Endothelial cell of umbilical vein (primary cell): ENCODE measurements at regions not wholly inside any gene's neighbourhood (a gene's known extent, or its start where the extent isn't known, plus 50 kb on each side); places are given as distances from the start of the nearest gene placed in this dataset.

Experiments
- BruUV-seq: library from RNA; stranded (reverse); fragments of 400-500 nt; replicated peaks from 2 replicates; lab custom pipeline; 2021; lab: Mats Ljungman, UMichigan
- CTCF ChIA-PET: fragments of 300-600, 350-600 bp; sonication (Branson Sonifier 250); formaldehyde crosslinking; loops from one replicate; lab custom pipeline; 2021; ENCODE audit warnings: antibody characterized with exemption, inconsistent platforms; lab: Charles Lee
- POLR2A ChIA-PET: fragments of 300-600, 350-600 bp; sonication (Branson Sonifier 250); formaldehyde crosslinking; loops from one replicate; lab custom pipeline; 2021; ENCODE audit warnings: antibody characterized with exemption, inconsistent platforms; lab: Charles Lee
- DNase-seq: peaks from one replicate; pipeline ENCODE4 v3.0.0-alpha.2; 2011; ENCODE audit warnings: low read depth, low spot score
- FAIRE-seq: peaks from 2 replicates; lab custom pipeline; 2011; peaks lifted over from hg19 to GRCh38; lab: Jason Lieb, UNC
- H2AFZ ChIP-seq: 2 replicates; pipeline ENCODE4 v1.6.0; 2012; ENCODE audit warnings: low read depth, low read length, control low read depth, inconsistent platforms
- H3K27ac ChIP-seq: 2 replicates; pipeline ENCODE4 v1.5.1; 2011; ENCODE audit warnings: low read depth, mild to moderate bottlenecking, control low read depth, low read length, moderate library complexity; ENCODE audit not compliant: insufficient read depth
- H3K27me3 ChIP-seq, 2 experiments: 2 replicates each; pipeline versions ENCODE4 v1.6.0 to v1.6.1; 2011; ENCODE audit warnings: low read length in 2 of 2, mixed read lengths in 1 of 2; ENCODE audit not compliant: control insufficient read depth in 2 of 2, insufficient read depth in 2 of 2
- H3K36me3 ChIP-seq, 2 experiments: 2 replicates in 1 of 2; 3 replicates in 1 of 2; pipeline ENCODE4 v1.5.1; 2011; ENCODE audit warnings: low read length in 2 of 2, mild to moderate bottlenecking in 1 of 2, moderate library complexity in 1 of 2; ENCODE audit not compliant: control insufficient read depth in 2 of 2, insufficient read depth in 2 of 2; ENCODE audit errors: extremely low read depth in 1 of 2
- H3K4me1 ChIP-seq: 3 replicates; pipeline ENCODE4 v1.5.1; 2011; ENCODE audit warnings: mild to moderate bottlenecking, low read length; ENCODE audit not compliant: control insufficient read depth, insufficient read depth; ENCODE audit errors: extremely low read depth
- H3K4me2 ChIP-seq: 2 replicates; pipeline ENCODE4 v1.6.1; 2011; ENCODE audit warnings: low read length, control low read depth, mixed read lengths; ENCODE audit not compliant: insufficient read depth
- H3K4me3 ChIP-seq, 3 experiments: fragments of 200-600 bp in 1 of 3; sonication (generic), shearing (Covaris generic) in 1 of 3; replicated peaks in 1 of 3; 2 replicates each; pipeline ENCODE4 v1.5.1; 2011 to 2016; ENCODE audit warnings: control low read depth in 3 of 3, low read length in 3 of 3, mild to moderate bottlenecking in 2 of 3, inconsistent platforms in 1 of 3, low read depth in 1 of 3, moderate library complexity in 1 of 3; ENCODE audit not compliant: insufficient read depth in 1 of 3
- H3K79me2 ChIP-seq: 2 replicates; pipeline ENCODE4 v1.6.0; 2012; ENCODE audit warnings: low read length, inconsistent platforms; ENCODE audit not compliant: control insufficient read depth, insufficient read depth
- H3K9ac ChIP-seq: replicated peaks from 2 replicates; pipeline ENCODE3; 2011; ENCODE audit warnings: low read length, control low read depth; ENCODE audit not compliant: insufficient read depth; ENCODE audit errors: extremely low read depth
- H3K9me1 ChIP-seq: replicated peaks from 3 replicates; pipeline ENCODE4 v1.6.0; 2011; ENCODE audit warnings: mild to moderate bottlenecking, low read length; ENCODE audit not compliant: control insufficient read depth, insufficient read depth; ENCODE audit errors: extremely low read depth
- H3K9me3 ChIP-seq: replicated peaks from 2 replicates; pipeline ENCODE4 v1.5.1; 2012; ENCODE audit warnings: low read length, inconsistent platforms; ENCODE audit not compliant: control insufficient read depth, insufficient read depth
- H4K20me1 ChIP-seq: replicated peaks from 2 replicates; pipeline ENCODE3; 2011; ENCODE audit warnings: mild to moderate bottlenecking, low read length; ENCODE audit not compliant: control insufficient read depth, insufficient read depth; ENCODE audit errors: extremely low read depth
- CTCF ChIP-seq, 2 donors: IDR thresholded peaks; 1 replicate in 1 of 2; 2 replicates in 1 of 2; pipeline ENCODE4 v1.5.1; 2011; ENCODE audit warnings: low read length in 2 of 2, mild to moderate bottlenecking in 2 of 2, moderate library complexity in 2 of 2, control low read depth in 1 of 2, inconsistent platforms in 1 of 2, low read depth in 1 of 2; ENCODE audit not compliant: insufficient read depth in 1 of 2; ENCODE audit errors: extremely low read depth in 1 of 2
- EZH2 ChIP-seq: IDR thresholded peaks from 2 replicates; pipeline ENCODE4 v1.6.1; 2012; ENCODE audit warnings: borderline replicate concordance, low read depth, mild to moderate bottlenecking, moderate library complexity, low read length, inconsistent platforms; ENCODE audit not compliant: severe bottlenecking
- FOS ChIP-seq: IDR thresholded peaks from 2 replicates; pipeline ENCODE4 v1.6.1; 2011; ENCODE audit warnings: mild to moderate bottlenecking, low read length, moderate library complexity, borderline replicate concordance; ENCODE audit not compliant: insufficient read depth
- GATA2 ChIP-seq: IDR thresholded peaks from 2 replicates; pipeline ENCODE4 v1.7.0; 2011; ENCODE audit warnings: low read depth, mild to moderate bottlenecking, moderate library complexity, mixed read lengths, low read length; ENCODE audit not compliant: insufficient read length, insufficient read depth
- JUN ChIP-seq: IDR thresholded peaks from 2 replicates; pipeline ENCODE4 v1.6.1; 2011; ENCODE audit warnings: borderline replicate concordance, low read depth; ENCODE audit not compliant: insufficient read length, insufficient read depth
- MYC ChIP-seq: IDR thresholded peaks from one replicate; pipeline ENCODE4 v1.6.1; 2011; ENCODE audit warnings: mild to moderate bottlenecking, low read depth, low read length
- POLR2A ChIP-seq: IDR thresholded peaks from 2 replicates; pipeline ENCODE4 v1.6.1; 2012; ENCODE audit warnings: low read depth, mild to moderate bottlenecking, control low read depth, low read length
- POLR2AphosphoS5 ChIP-seq: IDR thresholded peaks from 2 replicates; pipeline ENCODE4 v1.6.1; 2012; ENCODE audit warnings: low read depth, mild to moderate bottlenecking, control low read depth, low read length, moderate library complexity; ENCODE audit not compliant: insufficient read depth
- dilution Hi-C: fragments of 300-500 bp; cut with MboI; formaldehyde crosslinking; loops from one replicate; pipeline ENCODE4 v1.15.0; 2019; ENCODE audit warnings: low sequenced_read_pairs; ENCODE audit not compliant: extremely low pct_ligation_motif_present
- intact Hi-C: fragments of 100-400 bp; cut with micrococcal nuclease; formaldehyde crosslinking; loops from one replicate; pipeline ENCODE4 v1.10.0; 2022
- TF ChIP-seq, protein P1 (sequence below): IDR thresholded peaks from 2 replicates; pipeline ENCODE4 v1.6.1; 2011; ENCODE audit not compliant: insufficient read depth, insufficient read length

DNA sequence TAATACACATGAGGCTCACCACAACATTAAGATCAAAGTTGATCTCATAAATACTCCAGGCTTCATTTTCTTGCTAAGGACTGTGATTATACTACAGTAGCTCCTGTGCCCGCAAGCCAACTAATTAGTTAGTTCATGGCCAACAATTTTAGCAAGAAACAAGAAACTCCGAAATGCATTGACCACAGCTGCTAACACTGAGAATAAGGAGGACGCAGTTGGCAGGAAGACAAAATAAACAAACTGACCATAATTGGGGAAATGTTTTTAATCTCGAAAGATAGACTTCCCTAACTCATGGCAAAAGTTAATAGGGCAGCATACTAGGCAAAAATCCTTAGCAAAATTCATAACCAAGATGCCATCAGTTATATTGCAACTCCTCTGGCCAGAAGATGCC is 115.5 kb upstream of the SPEF2 start:
- H3K27ac ChIP-seq, result no peak overlapping the region
- FAIRE-seq, result no peak
- no TSS peak for BruUV-seq
- POLR2A ChIA-PET, result no interaction called here
- TF ChIP-seq GATA2, result no peak
- TF ChIP-seq, protein P1, sequence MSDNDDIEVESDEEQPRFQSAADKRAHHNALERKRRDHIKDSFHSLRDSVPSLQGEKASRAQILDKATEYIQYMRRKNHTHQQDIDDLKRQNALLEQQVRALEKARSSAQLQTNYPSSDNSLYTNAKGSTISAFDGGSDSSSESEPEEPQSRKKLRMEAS, result no peak
- no peak for TF ChIP-seq EZH2
- no peak for TF ChIP-seq CTCF (IDR thresholded peaks at IDR 0.05; ENCODE audit: extremely low read depth in 1 of 2, insufficient read depth in 1 of 2, low read depth in 1 of 2, low read length in 2 of 2)
- no peaks in the 10 kb centered on the region for H3K27me3 ChIP-seq
- H3K36me3 ChIP-seq, result no peaks in the 10 kb centered on the region
- no peaks in the 10 kb centered on the region for H3K9me1 ChIP-seq
- dilution Hi-C loops, result no loop called here
- no peak overlapping the region for H3K4me3 ChIP-seq
- intact Hi-C loops, result no loop called here
- no peak overlapping the region for H2AFZ ChIP-seq
- H3K9me3 ChIP-seq, result no peaks in the 10 kb centered on the region
- no peaks in the 10 kb centered on the region for H4K20me1 ChIP-seq
- H3K9ac ChIP-seq, result no peak overlapping the region
- no peak for DNase-seq
- no peak overlapping the region for H3K4me2 ChIP-seq
- CTCF ChIA-PET, result no interaction called here
- no peaks in the 10 kb centered on the region for H3K79me2 ChIP-seq
- no peaks in the 10 kb centered on the region for H3K4me1 ChIP-seq

- DNase-seq, result no peak
- no TSS peak for BruUV-seq
- Histone ChIP-seq H3K27me3 (no peaks in the 10 kb centered on the region), H3K9ac (no peak overlapping the region), H3K4me2 (no peak overlapping the region), H3K4me3 (no peak overlapping the region), H3K9me3 (no peaks in the 10 kb centered on the region), H2AFZ (no peak overlapping the region), H3K79me2 (no peaks in the 10 kb centered on the region), H4K20me1 (no peaks in the 10 kb centered on the region), H3K4me1 (no peaks in the 10 kb centered on the region), H3K36me3 (no peaks in the 10 kb centered on the region), H3K27ac (no peak overlapping the region), H3K9me1 (no peaks in the 10 kb centered on the region)
- intact Hi-C loops (no loop called here), dilution Hi-C loops (no loop called here)
- TF ChIP-seq FOS (no peak), EZH2 (no peak), JUN (no peak), POLR2AphosphoS5 (no peak), CTCF (IDR thresholded peaks at IDR 0.05; ENCODE audit: extremely low read depth in 1 of 2, insufficient read depth in 1 of 2, low read depth in 1 of 2, low read length in 2 of 2) (no peak), MYC (no peak), POLR2A (no peak), GATA2 (no peak)
- TF ChIP-seq, protein P1, result no peak
- FAIRE-seq, result no peak
- CTCF ChIA-PET, result no interaction called here
- POLR2A ChIA-PET, result no interaction called here
These were observed 128.9 kb upstream of the SPEF2 start for GRCh38 chr5:35488791-35489190.
